Activated CD8-positive, alpha-beta T cell treated with anti-CD3 and anti-CD28 coated beads for 36 hours (primary cell): ENCODE measurements at regions not wholly inside any gene's neighbourhood (a gene's known extent, or its start where the extent isn't known, plus 50 kb on each side); places are given as distances from the start of the nearest gene placed in this dataset.

ENCODE experiments used
- ATAC-seq: fragments of 200-7000 bp; cut with Tn5 transposase; one replicate; pipeline ENCODE4 v1.10.0; 2021; ENCODE audit warnings: mild to moderate bottlenecking, moderate library complexity
- CTCF ChIA-PET: fragments of 350-600 bp; sonication (Branson Sonifier 250); formaldehyde crosslinking; loops from one replicate; lab custom pipeline; 2021; ENCODE audit warnings: antibody characterized with exemption; lab: Charles Lee
- POLR2A ChIA-PET: fragments of 350-600 bp; sonication (Branson Sonifier 250); formaldehyde crosslinking; loops from one replicate; lab custom pipeline; 2021; ENCODE audit warnings: antibody characterized with exemption; lab: Charles Lee
- DNase-seq: peaks from one replicate; pipeline ENCODE4 v3.0.0-alpha.2; 2020
- H3K27ac Mint-ChIP-seq: one replicate; pipeline ENCODE4 v1.8.0; 2021; ENCODE audit warnings: mild to moderate bottlenecking, mixed read lengths
- H3K27me3 Mint-ChIP-seq: one replicate; pipeline ENCODE4 v1.8.0; 2021; ENCODE audit warnings: mixed read lengths
- H3K36me3 Mint-ChIP-seq: one replicate; pipeline ENCODE4 v1.8.0; 2021; ENCODE audit warnings: low read depth, mixed read lengths
- H3K4me1 Mint-ChIP-seq: one replicate; pipeline ENCODE4 v1.8.0; 2021; ENCODE audit warnings: low read depth, mixed read lengths
- H3K4me3 Mint-ChIP-seq: one replicate; pipeline ENCODE4 v1.8.0; 2021; ENCODE audit warnings: mild to moderate bottlenecking, moderate library complexity, mixed read lengths
- H3K9me3 Mint-ChIP-seq: one replicate; pipeline ENCODE4 v1.8.0; 2021; ENCODE audit warnings: mixed read lengths
- intact Hi-C: fragments of 100-400 bp; cut with micrococcal nuclease; formaldehyde crosslinking; loops from one replicate; pipeline ENCODE4 v1.10.0; 2022
- TF ChIP-seq, protein P1 (sequence below): fragments of 200-600 bp; IDR thresholded peaks from one replicate; pipeline ENCODE4 v1.8.0; 2022; ENCODE audit warnings: antibody characterized with exemption, mild to moderate bottlenecking

DNA sequence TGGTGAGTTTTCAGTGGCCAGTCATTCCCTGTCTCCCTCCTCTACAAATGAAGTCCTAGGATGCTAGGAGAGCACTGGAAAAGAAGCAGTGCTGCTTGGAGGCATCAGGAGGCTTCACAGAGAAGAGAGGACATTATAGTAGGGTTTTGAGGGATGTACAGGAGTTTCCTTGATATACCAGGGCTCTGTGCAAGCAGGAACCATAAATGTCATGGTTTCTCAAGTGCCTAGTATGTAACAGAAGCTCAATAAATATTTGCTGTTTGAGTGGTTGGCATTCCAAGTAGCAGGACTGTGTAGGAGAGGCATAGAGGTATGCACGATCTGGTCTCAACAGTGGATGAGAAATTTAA is 133.5 kb upstream of the WNT4 start:
- intact Hi-C loops: loop anchor here (10.0 kb wide), 1 partner anchor 142 kb away; no protein-coding TSS in a partner anchor
- Mint-ChIP-seq H3K27me3 (peaks cover 10% of the 10 kb centered on the region), H3K9me3 (peaks cover 1% of the 10 kb centered on the region), H3K4me3 (no peak overlapping the region), H3K27ac (no peak overlapping the region), H3K36me3 (no peaks in the 10 kb centered on the region), H3K4me1 (no peaks in the 10 kb centered on the region)
- ATAC-seq (no peak), DNase-seq (no peak)
- ChIA-PET CTCF (interaction anchor here (0.6 to 1.7 kb wide), 4 partner anchors 15 to 135 kb away, joined by 3 to 6 read pairs (median 4); no protein-coding TSS in a partner anchor), POLR2A (no interaction called here)
- TF ChIP-seq, protein P1, sequence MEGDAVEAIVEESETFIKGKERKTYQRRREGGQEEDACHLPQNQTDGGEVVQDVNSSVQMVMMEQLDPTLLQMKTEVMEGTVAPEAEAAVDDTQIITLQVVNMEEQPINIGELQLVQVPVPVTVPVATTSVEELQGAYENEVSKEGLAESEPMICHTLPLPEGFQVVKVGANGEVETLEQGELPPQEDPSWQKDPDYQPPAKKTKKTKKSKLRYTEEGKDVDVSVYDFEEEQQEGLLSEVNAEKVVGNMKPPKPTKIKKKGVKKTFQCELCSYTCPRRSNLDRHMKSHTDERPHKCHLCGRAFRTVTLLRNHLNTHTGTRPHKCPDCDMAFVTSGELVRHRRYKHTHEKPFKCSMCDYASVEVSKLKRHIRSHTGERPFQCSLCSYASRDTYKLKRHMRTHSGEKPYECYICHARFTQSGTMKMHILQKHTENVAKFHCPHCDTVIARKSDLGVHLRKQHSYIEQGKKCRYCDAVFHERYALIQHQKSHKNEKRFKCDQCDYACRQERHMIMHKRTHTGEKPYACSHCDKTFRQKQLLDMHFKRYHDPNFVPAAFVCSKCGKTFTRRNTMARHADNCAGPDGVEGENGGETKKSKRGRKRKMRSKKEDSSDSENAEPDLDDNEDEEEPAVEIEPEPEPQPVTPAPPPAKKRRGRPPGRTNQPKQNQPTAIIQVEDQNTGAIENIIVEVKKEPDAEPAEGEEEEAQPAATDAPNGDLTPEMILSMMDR: no peak

DNA sequence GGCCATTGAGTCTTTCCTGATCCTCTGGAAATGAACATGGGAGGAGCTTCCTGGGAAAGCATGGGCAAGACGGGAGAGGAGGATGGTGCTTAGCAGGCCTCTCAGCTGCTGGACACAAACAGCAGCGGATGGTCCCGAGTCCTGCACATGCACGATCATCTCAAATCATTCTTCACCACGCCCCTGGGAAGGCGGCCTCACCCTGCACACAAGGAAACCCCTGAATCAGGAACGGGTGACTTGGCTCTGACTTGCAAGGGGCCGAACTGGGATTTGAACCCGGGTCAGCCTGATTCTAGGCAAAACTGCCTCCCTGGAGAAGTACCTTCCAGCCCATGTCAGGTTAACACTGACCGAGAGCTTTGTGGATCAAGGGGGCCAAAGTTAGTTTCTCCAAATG is 134.8 kb upstream of the WNT4 start:
- TF ChIP-seq, protein P1: no peak
- ChIA-PET CTCF (interaction anchor here (1.4 kb wide), 1 partner anchor 364 kb away, joined by 3 read pairs; no protein-coding TSS in a partner anchor), POLR2A (no interaction called here)
- H3K4me1 Mint-ChIP-seq: no peaks in the 10 kb centered on the region
- H3K36me3 Mint-ChIP-seq: no peaks in the 10 kb centered on the region
- H3K9me3 Mint-ChIP-seq: peaks cover 1% of the 10 kb centered on the region
- DNase-seq: no peak
- intact Hi-C loops: loop anchor here (10.0 kb wide), 1 partner anchor 143 kb away; no protein-coding TSS in a partner anchor
- H3K27ac Mint-ChIP-seq: no peak overlapping the region
- H3K4me3 Mint-ChIP-seq: no peak overlapping the region
- no peak for ATAC-seq
- peaks cover 15% of the 10 kb centered on the region for H3K27me3 Mint-ChIP-seq

DNA sequence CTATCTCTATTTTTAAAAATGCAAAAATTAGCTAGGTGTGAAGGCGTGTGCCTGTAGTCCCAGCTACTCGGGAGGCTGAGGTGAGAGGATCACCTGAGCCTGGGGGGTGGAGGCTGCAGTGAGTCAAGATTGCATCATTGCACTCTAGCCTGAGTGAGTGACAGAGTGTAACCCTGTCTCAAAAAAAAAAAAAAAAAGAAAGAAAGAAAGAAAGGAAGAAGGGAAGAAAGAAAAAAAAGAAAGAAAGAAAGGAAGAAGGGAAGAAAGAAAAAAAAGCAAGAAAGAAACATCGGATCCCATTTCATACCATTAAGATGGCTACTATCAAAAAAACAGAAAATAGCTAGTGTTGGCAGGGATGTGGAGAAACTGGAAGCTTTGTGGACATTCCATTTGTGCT is 136.8 kb upstream of the WNT4 start:
- POLR2A ChIA-PET: no interaction called here
- H3K4me3 Mint-ChIP-seq: no peak overlapping the region
- DNase-seq (no peak), ATAC-seq (no peak)
- H3K9me3 Mint-ChIP-seq: peaks cover 1% of the 10 kb centered on the region
- TF ChIP-seq, protein P1: no peak
- CTCF ChIA-PET: no interaction called here
- H3K27ac Mint-ChIP-seq: no peak overlapping the region
- H3K27me3 Mint-ChIP-seq: peaks cover 22% of the 10 kb centered on the region
- H3K36me3 Mint-ChIP-seq: no peaks in the 10 kb centered on the region
- intact Hi-C loops: loop anchor here (10.0 kb wide), 1 partner anchor 145 kb away; no protein-coding TSS in a partner anchor
- H3K4me1 Mint-ChIP-seq: no peaks in the 10 kb centered on the region

DNA sequence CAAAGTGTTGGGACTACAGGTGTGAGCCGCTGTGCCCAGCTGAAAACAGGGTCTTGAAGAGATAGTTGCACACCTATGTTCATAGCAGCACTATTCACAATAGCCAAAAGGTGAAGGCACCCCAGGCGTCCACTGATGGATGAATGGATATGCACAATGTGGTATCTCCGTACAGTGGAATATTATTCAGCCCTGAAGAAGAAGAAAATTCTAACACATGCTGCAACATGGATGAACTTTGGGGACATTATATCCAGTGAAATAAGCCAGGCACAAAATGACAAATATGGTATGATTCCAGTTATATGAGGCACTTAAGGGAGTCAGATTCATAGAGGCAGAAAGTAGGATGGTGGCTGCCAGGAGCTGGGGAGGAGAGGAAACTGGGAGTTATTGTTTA is 137.6 kb upstream of the WNT4 start:
- no peak for ATAC-seq
- intact Hi-C loops: no loop called here
- DNase-seq: no peak
- TF ChIP-seq, protein P1: no peak
- no peak overlapping the region for H3K27ac Mint-ChIP-seq
- no peak overlapping the region for H3K4me3 Mint-ChIP-seq
- peaks cover 1% of the 10 kb centered on the region for H3K9me3 Mint-ChIP-seq
- POLR2A ChIA-PET: no interaction called here
- no peaks in the 10 kb centered on the region for H3K36me3 Mint-ChIP-seq
- no peaks in the 10 kb centered on the region for H3K4me1 Mint-ChIP-seq
- CTCF ChIA-PET: no interaction called here
- peaks cover 22% of the 10 kb centered on the region for H3K27me3 Mint-ChIP-seq

DNA sequence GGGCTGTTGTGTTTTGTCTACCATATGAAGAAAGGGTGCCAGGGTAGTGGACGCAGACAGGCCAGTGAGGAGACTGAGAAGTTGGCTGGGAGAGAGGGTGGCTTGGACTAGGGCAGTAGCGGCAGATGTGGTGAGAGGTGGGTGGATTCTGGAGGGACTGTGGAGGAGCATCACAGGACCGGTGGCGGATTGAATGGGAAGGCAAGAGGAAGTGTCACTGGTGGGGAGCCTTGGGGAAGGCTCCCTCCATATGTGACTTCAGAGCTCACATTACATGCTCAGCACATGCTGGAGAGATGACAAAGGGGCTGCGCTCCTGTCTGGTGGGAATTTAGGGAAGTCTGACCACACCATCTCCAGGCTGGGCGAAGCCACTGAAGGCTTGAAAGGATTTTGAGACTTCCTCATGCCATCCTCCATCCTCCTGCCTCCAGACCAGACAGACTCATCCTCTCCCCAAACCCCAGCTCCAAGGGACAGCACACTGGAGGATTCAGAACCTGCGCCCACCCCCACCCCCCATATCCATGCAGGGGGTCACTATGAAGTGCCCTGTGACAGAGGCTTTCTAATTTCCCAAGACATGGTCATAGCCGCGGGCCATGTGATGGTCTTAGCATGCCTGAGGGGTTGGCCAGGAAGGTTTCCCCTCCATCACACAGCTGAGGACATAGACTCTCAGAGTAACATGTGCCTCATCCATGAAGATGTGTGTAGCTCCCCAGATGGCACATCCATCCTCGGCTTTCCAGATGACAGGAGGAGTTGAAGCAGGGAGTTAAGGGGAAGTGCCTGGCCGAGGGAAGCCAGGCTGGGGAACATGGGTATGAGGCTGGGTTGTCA is 138.8 kb upstream of the WNT4 start:
- intact Hi-C loops: no loop called here
- H3K27me3 Mint-ChIP-seq: peaks cover 19% of the 10 kb centered on the region
- DNase-seq: no peak
- TF ChIP-seq, protein P1: no peak
- H3K36me3 Mint-ChIP-seq: no peaks in the 10 kb centered on the region
- POLR2A ChIA-PET: no interaction called here
- no peak for ATAC-seq
- H3K4me1 Mint-ChIP-seq: no peaks in the 10 kb centered on the region
- H3K9me3 Mint-ChIP-seq: peaks cover 1% of the 10 kb centered on the region
- H3K4me3 Mint-ChIP-seq: no peak overlapping the region
- H3K27ac Mint-ChIP-seq: no peak overlapping the region
- CTCF ChIA-PET: no interaction called here
